Endothelial cell of umbilical vein (primary cell): ENCODE measurements at regions not wholly inside any gene's neighbourhood (a gene's known extent, or its start where the extent isn't known, plus 50 kb on each side); places are given as distances from the start of the nearest gene placed in this dataset.

Experiments used
- BruUV-seq: library from RNA; stranded (reverse); fragments of 400-500 nt; replicated peaks from 2 replicates; lab custom pipeline; 2021; lab: Mats Ljungman, UMichigan
- CTCF ChIA-PET: fragments of 300-600, 350-600 bp; sonication (Branson Sonifier 250); formaldehyde crosslinking; loops from one replicate; lab custom pipeline; 2021; ENCODE audit warnings: antibody characterized with exemption, inconsistent platforms; lab: Charles Lee
- POLR2A ChIA-PET: fragments of 300-600, 350-600 bp; sonication (Branson Sonifier 250); formaldehyde crosslinking; loops from one replicate; lab custom pipeline; 2021; ENCODE audit warnings: antibody characterized with exemption, inconsistent platforms; lab: Charles Lee
- DNase-seq: peaks from one replicate; pipeline ENCODE4 v3.0.0-alpha.2; 2011; ENCODE audit warnings: low read depth, low spot score
- FAIRE-seq: peaks from 2 replicates; lab custom pipeline; 2011; peaks lifted over from hg19 to GRCh38; lab: Jason Lieb, UNC
- H2AFZ ChIP-seq: 2 replicates; pipeline ENCODE4 v1.6.0; 2012; ENCODE audit warnings: low read depth, low read length, control low read depth, inconsistent platforms
- H3K27ac ChIP-seq: 2 replicates; pipeline ENCODE4 v1.5.1; 2011; ENCODE audit warnings: low read depth, mild to moderate bottlenecking, control low read depth, low read length, moderate library complexity; ENCODE audit not compliant: insufficient read depth
- H3K27me3 ChIP-seq, 2 experiments: 2 replicates each; pipeline versions ENCODE4 v1.6.0 to v1.6.1; 2011; ENCODE audit warnings: low read length in 2 of 2, mixed read lengths in 1 of 2; ENCODE audit not compliant: control insufficient read depth in 2 of 2, insufficient read depth in 2 of 2
- H3K36me3 ChIP-seq, 2 experiments: 2 replicates in 1 of 2; 3 replicates in 1 of 2; pipeline ENCODE4 v1.5.1; 2011; ENCODE audit warnings: low read length in 2 of 2, mild to moderate bottlenecking in 1 of 2, moderate library complexity in 1 of 2; ENCODE audit not compliant: control insufficient read depth in 2 of 2, insufficient read depth in 2 of 2; ENCODE audit errors: extremely low read depth in 1 of 2
- H3K4me1 ChIP-seq: 3 replicates; pipeline ENCODE4 v1.5.1; 2011; ENCODE audit warnings: mild to moderate bottlenecking, low read length; ENCODE audit not compliant: control insufficient read depth, insufficient read depth; ENCODE audit errors: extremely low read depth
- H3K4me2 ChIP-seq: 2 replicates; pipeline ENCODE4 v1.6.1; 2011; ENCODE audit warnings: low read length, control low read depth, mixed read lengths; ENCODE audit not compliant: insufficient read depth
- H3K4me3 ChIP-seq, 3 experiments: fragments of 200-600 bp in 1 of 3; sonication (generic), shearing (Covaris generic) in 1 of 3; replicated peaks in 1 of 3; 2 replicates each; pipeline ENCODE4 v1.5.1; 2011 to 2016; ENCODE audit warnings: control low read depth in 3 of 3, low read length in 3 of 3, mild to moderate bottlenecking in 2 of 3, inconsistent platforms in 1 of 3, low read depth in 1 of 3, moderate library complexity in 1 of 3; ENCODE audit not compliant: insufficient read depth in 1 of 3
- H3K79me2 ChIP-seq: 2 replicates; pipeline ENCODE4 v1.6.0; 2012; ENCODE audit warnings: low read length, inconsistent platforms; ENCODE audit not compliant: control insufficient read depth, insufficient read depth
- H3K9ac ChIP-seq: replicated peaks from 2 replicates; pipeline ENCODE3; 2011; ENCODE audit warnings: low read length, control low read depth; ENCODE audit not compliant: insufficient read depth; ENCODE audit errors: extremely low read depth
- H3K9me1 ChIP-seq: replicated peaks from 3 replicates; pipeline ENCODE4 v1.6.0; 2011; ENCODE audit warnings: mild to moderate bottlenecking, low read length; ENCODE audit not compliant: control insufficient read depth, insufficient read depth; ENCODE audit errors: extremely low read depth
- H3K9me3 ChIP-seq: replicated peaks from 2 replicates; pipeline ENCODE4 v1.5.1; 2012; ENCODE audit warnings: low read length, inconsistent platforms; ENCODE audit not compliant: control insufficient read depth, insufficient read depth
- H4K20me1 ChIP-seq: replicated peaks from 2 replicates; pipeline ENCODE3; 2011; ENCODE audit warnings: mild to moderate bottlenecking, low read length; ENCODE audit not compliant: control insufficient read depth, insufficient read depth; ENCODE audit errors: extremely low read depth
- EZH2 ChIP-seq: IDR thresholded peaks from 2 replicates; pipeline ENCODE4 v1.6.1; 2012; ENCODE audit warnings: borderline replicate concordance, low read depth, mild to moderate bottlenecking, moderate library complexity, low read length, inconsistent platforms; ENCODE audit not compliant: severe bottlenecking
- FOS ChIP-seq: IDR thresholded peaks from 2 replicates; pipeline ENCODE4 v1.6.1; 2011; ENCODE audit warnings: mild to moderate bottlenecking, low read length, moderate library complexity, borderline replicate concordance; ENCODE audit not compliant: insufficient read depth
- GATA2 ChIP-seq: IDR thresholded peaks from 2 replicates; pipeline ENCODE4 v1.7.0; 2011; ENCODE audit warnings: low read depth, mild to moderate bottlenecking, moderate library complexity, mixed read lengths, low read length; ENCODE audit not compliant: insufficient read length, insufficient read depth
- JUN ChIP-seq: IDR thresholded peaks from 2 replicates; pipeline ENCODE4 v1.6.1; 2011; ENCODE audit warnings: borderline replicate concordance, low read depth; ENCODE audit not compliant: insufficient read length, insufficient read depth
- MYC ChIP-seq: IDR thresholded peaks from one replicate; pipeline ENCODE4 v1.6.1; 2011; ENCODE audit warnings: mild to moderate bottlenecking, low read depth, low read length
- POLR2A ChIP-seq: IDR thresholded peaks from 2 replicates; pipeline ENCODE4 v1.6.1; 2012; ENCODE audit warnings: low read depth, mild to moderate bottlenecking, control low read depth, low read length
- POLR2AphosphoS5 ChIP-seq: IDR thresholded peaks from 2 replicates; pipeline ENCODE4 v1.6.1; 2012; ENCODE audit warnings: low read depth, mild to moderate bottlenecking, control low read depth, low read length, moderate library complexity; ENCODE audit not compliant: insufficient read depth
- dilution Hi-C: fragments of 300-500 bp; cut with MboI; formaldehyde crosslinking; loops from one replicate; pipeline ENCODE4 v1.15.0; 2019; ENCODE audit warnings: low sequenced_read_pairs; ENCODE audit not compliant: extremely low pct_ligation_motif_present
- intact Hi-C: fragments of 100-400 bp; cut with micrococcal nuclease; formaldehyde crosslinking; loops from one replicate; pipeline ENCODE4 v1.10.0; 2022
- TF ChIP-seq, protein P1 (sequence below): IDR thresholded peaks from 2 replicates; pipeline ENCODE4 v1.6.1; 2011; ENCODE audit not compliant: insufficient read depth, insufficient read length
- TF ChIP-seq, protein P2 (sequence below), 2 donors: IDR thresholded peaks; 1 replicate in 1 of 2; 2 replicates in 1 of 2; pipeline ENCODE4 v1.5.1; 2011; ENCODE audit warnings: low read length in 2 of 2, mild to moderate bottlenecking in 2 of 2, moderate library complexity in 2 of 2, control low read depth in 1 of 2, inconsistent platforms in 1 of 2, low read depth in 1 of 2; ENCODE audit not compliant: insufficient read depth in 1 of 2; ENCODE audit errors: extremely low read depth in 1 of 2

DNA sequence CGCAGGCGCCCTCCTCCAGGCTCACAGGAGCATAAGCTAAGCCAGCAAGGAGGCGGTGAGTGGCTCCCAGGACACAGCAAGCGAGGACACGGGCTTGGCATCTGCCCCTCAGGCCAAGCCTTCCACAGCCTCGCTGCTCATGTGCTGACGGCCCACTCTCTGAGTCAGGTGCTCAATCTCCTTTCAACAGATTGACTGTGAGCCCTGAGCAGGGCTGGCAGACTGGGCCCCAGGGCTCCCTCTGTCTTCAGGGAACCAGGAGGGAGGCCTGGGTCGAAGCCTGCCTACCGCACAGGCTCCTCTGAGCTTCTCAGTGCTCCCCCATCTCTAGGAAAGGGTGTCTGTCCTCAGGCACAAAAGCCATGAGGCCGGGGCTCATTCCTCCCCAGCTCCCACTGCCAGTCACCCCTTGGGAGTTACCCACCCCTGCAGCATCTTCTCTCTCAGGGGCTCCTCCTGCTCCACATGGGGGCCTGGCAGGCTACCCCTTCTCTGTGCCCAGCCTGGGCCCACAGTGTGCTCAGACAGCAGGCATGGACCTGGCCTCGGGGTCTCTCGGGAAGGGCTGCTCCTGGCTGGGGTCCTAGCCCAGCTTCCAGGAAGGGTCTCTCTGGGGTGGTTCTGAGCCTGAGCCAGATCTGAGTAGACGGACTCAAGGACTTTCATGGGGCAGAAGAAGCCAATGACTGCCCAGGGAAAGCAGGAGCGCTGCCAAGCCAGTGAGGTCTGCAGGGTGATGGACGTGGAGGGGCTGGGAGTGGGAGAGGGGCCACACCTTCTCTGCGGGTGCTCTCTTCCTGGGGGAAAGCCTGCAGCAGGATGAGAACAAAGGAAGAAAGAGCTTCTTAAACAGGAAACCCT lies 138.0 kb upstream of the GPC1 start:
- no peaks in the 10 kb centered on the region for H3K79me2 ChIP-seq
- H3K4me2 ChIP-seq, result no peak overlapping the region
- no peaks in the 10 kb centered on the region for H4K20me1 ChIP-seq
- dilution Hi-C loops, result no loop called here
- H3K36me3 ChIP-seq, result no peaks in the 10 kb centered on the region
- no TSS peak for BruUV-seq
- no peak overlapping the region for H3K9ac ChIP-seq
- no peak overlapping the region for H3K4me3 ChIP-seq
- DNase-seq (no peak), FAIRE-seq (no peak)
- H3K27ac ChIP-seq, result no peak overlapping the region
- TF ChIP-seq, protein P1, sequence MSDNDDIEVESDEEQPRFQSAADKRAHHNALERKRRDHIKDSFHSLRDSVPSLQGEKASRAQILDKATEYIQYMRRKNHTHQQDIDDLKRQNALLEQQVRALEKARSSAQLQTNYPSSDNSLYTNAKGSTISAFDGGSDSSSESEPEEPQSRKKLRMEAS, result no peak
- TF ChIP-seq, protein P2, sequence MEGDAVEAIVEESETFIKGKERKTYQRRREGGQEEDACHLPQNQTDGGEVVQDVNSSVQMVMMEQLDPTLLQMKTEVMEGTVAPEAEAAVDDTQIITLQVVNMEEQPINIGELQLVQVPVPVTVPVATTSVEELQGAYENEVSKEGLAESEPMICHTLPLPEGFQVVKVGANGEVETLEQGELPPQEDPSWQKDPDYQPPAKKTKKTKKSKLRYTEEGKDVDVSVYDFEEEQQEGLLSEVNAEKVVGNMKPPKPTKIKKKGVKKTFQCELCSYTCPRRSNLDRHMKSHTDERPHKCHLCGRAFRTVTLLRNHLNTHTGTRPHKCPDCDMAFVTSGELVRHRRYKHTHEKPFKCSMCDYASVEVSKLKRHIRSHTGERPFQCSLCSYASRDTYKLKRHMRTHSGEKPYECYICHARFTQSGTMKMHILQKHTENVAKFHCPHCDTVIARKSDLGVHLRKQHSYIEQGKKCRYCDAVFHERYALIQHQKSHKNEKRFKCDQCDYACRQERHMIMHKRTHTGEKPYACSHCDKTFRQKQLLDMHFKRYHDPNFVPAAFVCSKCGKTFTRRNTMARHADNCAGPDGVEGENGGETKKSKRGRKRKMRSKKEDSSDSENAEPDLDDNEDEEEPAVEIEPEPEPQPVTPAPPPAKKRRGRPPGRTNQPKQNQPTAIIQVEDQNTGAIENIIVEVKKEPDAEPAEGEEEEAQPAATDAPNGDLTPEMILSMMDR (IDR thresholded peaks at IDR 0.05; ENCODE audit: extremely low read depth in 1 of 2, insufficient read depth in 1 of 2, low read depth in 1 of 2, low read length in 2 of 2), result no peak
- TF ChIP-seq POLR2A, result no peak
- no peak for TF ChIP-seq JUN
- no peak for TF ChIP-seq GATA2
- no peak for TF ChIP-seq MYC
- TF ChIP-seq EZH2, result no peak
- TF ChIP-seq FOS, result no peak
- TF ChIP-seq POLR2AphosphoS5, result no peak
- H3K9me3 ChIP-seq, result no peaks in the 10 kb centered on the region
- H3K27me3 ChIP-seq, result no peaks in the 10 kb centered on the region
- H3K9me1 ChIP-seq, result no peaks in the 10 kb centered on the region
- H2AFZ ChIP-seq, result no peak overlapping the region
- intact Hi-C loops, result no loop called here
- H3K4me1 ChIP-seq, result no peaks in the 10 kb centered on the region
- CTCF ChIA-PET, result no interaction called here
- POLR2A ChIA-PET, result no interaction called here
